ENCODE measurements at regions not wholly inside any gene's neighbourhood (a gene's known extent, or its start where the extent isn't known, plus 50 kb on each side); places are given as distances from the start of the nearest gene placed in this dataset.

- H3K27ac ChIP-seq (ENCODE audit: low read depth, low read length), result no peak overlapping the region
- H3K79me2 ChIP-seq (ENCODE audit: control insufficient read depth in 1 of 2, insufficient read depth in 2 of 2, low read length in 2 of 2), result no peaks in the 10 kb centered on the region
- H3K4me2 ChIP-seq (ENCODE audit: insufficient read depth in 1 of 2, low read depth in 2 of 2, low read length in 2 of 2), result no peak overlapping the region
- no peak overlapping the region for H3K18ac ChIP-seq (ENCODE audit: extremely low read depth, low read length)
- DNase-seq (ENCODE audit: low read depth in 1 of 2, low spot score in 2 of 2) (no peak), FAIRE-seq (no peak)
- H4K91ac ChIP-seq (replicated peaks; ENCODE audit: insufficient read length, low read length), result no peak overlapping the region
- peaks cover 0 to 2% (median 0%) of the 10 kb centered on the region in 4 experiments; a peak in 1 of 7 replicates for H3K27me3 ChIP-seq (replicated peaks in 1 of 4; ENCODE audit: control insufficient read depth in 3 of 4, extremely low read depth in 1 of 4, insufficient read depth in 3 of 4, low read length in 3 of 4)
- no peak overlapping the region for H3K14ac ChIP-seq (ENCODE audit: insufficient read length)
- H2BK120ac ChIP-seq (replicated peaks; ENCODE audit: low read depth, low read length), result no peak overlapping the region
- POLR2A ChIA-PET (ENCODE audit: partially characterized antibody), result no interaction called here
- H4K20me1 ChIP-seq (replicated peaks in 1 of 2; ENCODE audit: control insufficient read depth in 1 of 2, insufficient read depth in 2 of 2, low read length in 2 of 2), result no peaks in the 10 kb centered on the region
- no peaks in the 10 kb centered on the region; a peak in 1 of 7 replicates for H3K4me1 ChIP-seq (replicated peaks in 1 of 4; ENCODE audit: control insufficient read depth in 3 of 4, insufficient read depth in 4 of 4, low read length in 3 of 4)
- no peak overlapping the region for H3K23ac ChIP-seq (ENCODE audit: insufficient read length)
- no peak overlapping the region for H2BK12ac ChIP-seq (ENCODE audit: low read depth, low read length)
- 92% methylated on average over 4 of the region's 8 CpGs; no CpG with 5 or more reads in 1 of the 2 experiments for WGBS, 2 experiments (ENCODE audit: extremely low coverage in 1 of 2, insufficient coverage in 1 of 2, insufficient read length in 1 of 2, insufficient replicate concordance in 2 of 2, low coverage in 1 of 2, low lambda C conversion rate in 2 of 2, missing lambda C conversion rate in 1 of 2)
- no peak overlapping the region for H4K5ac ChIP-seq (ENCODE audit: insufficient read length, low read depth, low read length)
- peak overlapping the region; percentile 11; the same call in 1 of the 2 replicates for H4K8ac ChIP-seq (ENCODE audit: extremely low read depth, insufficient read depth, low read length)
- H3K56ac ChIP-seq (replicated peaks; ENCODE audit: insufficient read length, low read depth, low read length), result no peak overlapping the region
- CTCF ChIA-PET (ENCODE audit: partially characterized antibody), result no interaction called here
- no peak overlapping the region for H2BK20ac ChIP-seq (ENCODE audit: low read length)
- no peak overlapping the region for H3K9ac ChIP-seq (replicated peaks in 1 of 4; ENCODE audit: extremely low read depth in 1 of 4, low read depth in 3 of 4, low read length in 3 of 4)
- no peak overlapping the region for H3K4ac ChIP-seq (replicated peaks; ENCODE audit: insufficient read length, low read depth, low read length)
- 0 out of 2 replicates have a peak, but pooled peaks cover 2% of the 10 kb centered on the region for H3K23me2 ChIP-seq (ENCODE audit: low read depth, low read length)
- H3K36me3 ChIP-seq (ENCODE audit: control insufficient read depth in 2 of 4, insufficient read depth in 4 of 4, low read length in 3 of 4), result no peaks in the 10 kb centered on the region
- H2AFZ ChIP-seq (ENCODE audit: low read length), result no peak overlapping the region
- H2BK5ac ChIP-seq (ENCODE audit: low read depth, low read length), result no peak overlapping the region
- H2AK5ac ChIP-seq (ENCODE audit: low read depth, low read length), result no peak overlapping the region
- H3K79me1 ChIP-seq (ENCODE audit: low read depth, low read length), result no peaks in the 10 kb centered on the region
- H3K9me3 ChIP-seq (ENCODE audit: insufficient read depth in 2 of 2, low read depth in 1 of 2, low read length in 1 of 2), result no peaks in the 10 kb centered on the region
- no peak overlapping the region for H2BK15ac ChIP-seq (ENCODE audit: low read length)
- H3K4me3 ChIP-seq (ENCODE audit: extremely low read depth in 1 of 4, insufficient read depth in 2 of 4, low read depth in 3 of 4, low read length in 4 of 4), result no peak overlapping the region
- TF ChIP-seq KDM5A (IDR thresholded peaks at IDR 0.05; ENCODE audit: low read length) (no peak), CBX8 (IDR thresholded peaks at IDR 0.05; ENCODE audit: borderline replicate concordance, low read depth, low read length) (no peak), FOSL1 (IDR thresholded peaks at IDR 0.05; ENCODE audit: insufficient read depth, low read depth, low read length) (no peak), ZNF274 (IDR thresholded peaks at IDR 0.05; ENCODE audit: borderline replicate concordance, extremely low read depth, low read length) (no peak)
These were observed 75.7 kb upstream of the OTOS start for GRCh38 chr2:240216167-240216566.

Data from H1 (cell line).